Vagina (tissue), 2 donors: ENCODE measurements at regions not wholly inside any gene's neighbourhood (a gene's known extent, or its start where the extent isn't known, plus 50 kb on each side); places are given as distances from the start of the nearest gene placed in this dataset.
"Not testable (repeated sequence)": the region's sequence is repeated elsewhere in the genome, so short reads cannot be mapped to it uniquely, and the experiment has no call there.

Source experiments
- POLR2A ChIP-seq, 2 donors: fragments of 450-650 bp; IDR thresholded peaks; one replicate each; pipeline ENCODE4 v1.6.1; 2017; ENCODE audit warnings: antibody characterized with exemption in 2 of 2, mild to moderate bottlenecking in 2 of 2, moderate library complexity in 2 of 2
- TF ChIP-seq, protein P1 (sequence below), 3 experiments: fragments of 450-650 bp in 2 of 3; fragments of 200-600 bp in 1 of 3; sonication (generic) in 1 of 3; IDR thresholded peaks; one replicate each; pipeline ENCODE4 v1.5.1; 2017 to 2019; ENCODE audit warnings: antibody characterized with exemption in 3 of 3, mild to moderate bottlenecking in 2 of 3, moderate library complexity in 2 of 3

DNA sequence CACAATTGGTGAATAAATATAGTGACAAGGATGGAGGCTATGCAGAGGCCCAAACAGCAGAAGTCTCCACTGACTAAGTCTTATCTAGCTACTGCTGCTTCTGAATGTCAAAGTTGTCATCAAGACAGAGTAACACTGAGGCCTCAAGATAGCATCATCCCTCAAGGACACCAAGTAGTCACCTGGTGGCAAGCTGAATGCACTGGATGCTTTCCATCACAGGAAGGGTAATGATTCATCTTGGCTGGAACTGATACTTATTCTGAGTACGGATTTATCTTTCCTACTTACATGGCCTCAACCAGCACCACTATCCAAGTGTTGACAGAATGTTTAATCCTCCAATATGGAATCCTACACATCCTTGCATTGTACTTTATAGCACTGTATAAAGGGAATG lies 2997.8 kb upstream of the TEKT4 start:
- TF ChIP-seq, protein P1, sequence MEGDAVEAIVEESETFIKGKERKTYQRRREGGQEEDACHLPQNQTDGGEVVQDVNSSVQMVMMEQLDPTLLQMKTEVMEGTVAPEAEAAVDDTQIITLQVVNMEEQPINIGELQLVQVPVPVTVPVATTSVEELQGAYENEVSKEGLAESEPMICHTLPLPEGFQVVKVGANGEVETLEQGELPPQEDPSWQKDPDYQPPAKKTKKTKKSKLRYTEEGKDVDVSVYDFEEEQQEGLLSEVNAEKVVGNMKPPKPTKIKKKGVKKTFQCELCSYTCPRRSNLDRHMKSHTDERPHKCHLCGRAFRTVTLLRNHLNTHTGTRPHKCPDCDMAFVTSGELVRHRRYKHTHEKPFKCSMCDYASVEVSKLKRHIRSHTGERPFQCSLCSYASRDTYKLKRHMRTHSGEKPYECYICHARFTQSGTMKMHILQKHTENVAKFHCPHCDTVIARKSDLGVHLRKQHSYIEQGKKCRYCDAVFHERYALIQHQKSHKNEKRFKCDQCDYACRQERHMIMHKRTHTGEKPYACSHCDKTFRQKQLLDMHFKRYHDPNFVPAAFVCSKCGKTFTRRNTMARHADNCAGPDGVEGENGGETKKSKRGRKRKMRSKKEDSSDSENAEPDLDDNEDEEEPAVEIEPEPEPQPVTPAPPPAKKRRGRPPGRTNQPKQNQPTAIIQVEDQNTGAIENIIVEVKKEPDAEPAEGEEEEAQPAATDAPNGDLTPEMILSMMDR (IDR thresholded peaks at IDR 0.05) = not testable (repeated sequence)
- TF ChIP-seq POLR2A (IDR thresholded peaks at IDR 0.05) = not testable (repeated sequence)
